ENCODE measurements at regions not wholly inside any gene's neighbourhood (a gene's known extent, or its start where the extent isn't known, plus 50 kb on each side); places are given as distances from the start of the nearest gene placed in this dataset.

DNA sequence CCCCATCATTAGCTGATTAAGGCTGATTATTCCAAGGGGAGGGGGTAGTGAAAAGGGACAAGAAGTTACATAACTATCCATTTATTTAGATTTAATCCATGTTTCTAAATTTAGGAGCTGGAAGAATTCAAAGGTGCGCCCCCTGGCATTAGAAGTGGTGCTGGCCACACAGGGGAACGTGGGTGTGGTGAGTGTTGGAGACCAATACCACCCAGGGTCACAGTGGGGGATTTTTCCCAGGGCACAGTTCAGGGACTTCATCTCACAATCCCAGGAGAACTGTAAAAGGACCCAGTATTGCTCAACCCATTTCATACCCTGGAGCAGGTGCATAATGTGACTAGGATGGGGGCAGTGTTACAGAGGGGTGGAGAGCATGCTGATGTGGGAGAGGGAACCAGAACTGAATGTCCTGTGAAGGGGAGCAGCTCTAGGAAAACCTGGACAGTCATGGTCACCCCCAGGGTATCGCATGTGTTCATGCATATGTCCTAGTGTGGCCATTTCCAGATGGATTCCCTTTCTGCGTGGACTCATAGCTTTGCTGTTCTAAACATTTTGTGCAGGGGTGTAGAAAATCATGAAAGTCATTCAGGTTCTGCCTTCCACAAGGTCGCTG is 110.3 kb downstream of the LSM3 start:
- H3K4me3 ChIP-seq (ENCODE audit: control insufficient read depth, low read depth, low read length) = no peak overlapping the region
- TF ChIP-seq, protein P1, sequence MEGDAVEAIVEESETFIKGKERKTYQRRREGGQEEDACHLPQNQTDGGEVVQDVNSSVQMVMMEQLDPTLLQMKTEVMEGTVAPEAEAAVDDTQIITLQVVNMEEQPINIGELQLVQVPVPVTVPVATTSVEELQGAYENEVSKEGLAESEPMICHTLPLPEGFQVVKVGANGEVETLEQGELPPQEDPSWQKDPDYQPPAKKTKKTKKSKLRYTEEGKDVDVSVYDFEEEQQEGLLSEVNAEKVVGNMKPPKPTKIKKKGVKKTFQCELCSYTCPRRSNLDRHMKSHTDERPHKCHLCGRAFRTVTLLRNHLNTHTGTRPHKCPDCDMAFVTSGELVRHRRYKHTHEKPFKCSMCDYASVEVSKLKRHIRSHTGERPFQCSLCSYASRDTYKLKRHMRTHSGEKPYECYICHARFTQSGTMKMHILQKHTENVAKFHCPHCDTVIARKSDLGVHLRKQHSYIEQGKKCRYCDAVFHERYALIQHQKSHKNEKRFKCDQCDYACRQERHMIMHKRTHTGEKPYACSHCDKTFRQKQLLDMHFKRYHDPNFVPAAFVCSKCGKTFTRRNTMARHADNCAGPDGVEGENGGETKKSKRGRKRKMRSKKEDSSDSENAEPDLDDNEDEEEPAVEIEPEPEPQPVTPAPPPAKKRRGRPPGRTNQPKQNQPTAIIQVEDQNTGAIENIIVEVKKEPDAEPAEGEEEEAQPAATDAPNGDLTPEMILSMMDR (conservative IDR thresholded peaks at IDR 0.05; ENCODE audit: control insufficient read depth, insufficient read depth, low read depth, low read length) = no peak

DNA sequence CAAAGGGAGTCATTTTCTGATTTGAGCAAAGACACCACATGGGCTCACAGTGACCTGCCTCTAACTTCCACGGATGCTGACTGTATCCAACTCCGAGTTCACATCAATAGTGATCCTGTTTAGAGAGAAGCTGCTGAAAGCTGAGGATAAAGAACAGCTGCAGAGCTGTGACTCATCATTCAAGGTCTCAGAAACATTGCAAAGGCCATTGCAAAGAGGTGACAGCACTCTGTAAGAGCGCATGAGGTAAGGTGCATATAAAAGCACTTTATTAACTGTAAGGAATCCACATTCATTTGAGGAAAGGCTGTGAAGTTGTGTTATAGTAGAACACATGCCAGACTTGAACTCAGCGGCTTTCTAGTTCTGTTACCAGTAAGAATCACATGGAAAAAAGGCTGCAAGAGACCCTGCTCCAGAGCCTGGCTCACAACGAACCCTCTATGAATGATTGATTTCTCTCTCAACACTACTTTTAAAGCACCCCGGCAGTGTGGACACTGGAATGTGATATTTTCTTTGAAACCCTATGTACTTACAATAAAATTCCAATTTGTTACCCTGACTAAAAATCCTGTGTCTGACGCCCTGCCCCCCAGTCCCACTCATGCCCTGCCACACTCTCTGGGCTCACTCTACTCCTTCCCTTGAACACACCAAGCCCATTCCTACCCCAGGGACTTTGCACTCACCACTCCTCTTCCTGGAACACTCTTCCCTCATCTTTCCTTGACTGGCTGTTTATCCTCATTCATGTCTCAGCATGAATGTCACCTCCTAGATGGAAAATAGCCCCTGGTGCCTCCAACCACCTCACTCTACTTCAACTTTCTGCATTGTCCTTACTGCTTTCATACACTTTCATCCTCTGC is 111.2 kb downstream of the LSM3 start:
- TF ChIP-seq, protein P1 (conservative IDR thresholded peaks at IDR 0.05; ENCODE audit: control insufficient read depth, insufficient read depth, low read depth, low read length) = no peak
- peak; percentile 88 for DNase-seq (ENCODE audit: low read depth)

More for the DNA sequence above, 110.3 kb downstream of the LSM3 start:
- DNase-seq (ENCODE audit: low read depth) = no peak

DNA sequence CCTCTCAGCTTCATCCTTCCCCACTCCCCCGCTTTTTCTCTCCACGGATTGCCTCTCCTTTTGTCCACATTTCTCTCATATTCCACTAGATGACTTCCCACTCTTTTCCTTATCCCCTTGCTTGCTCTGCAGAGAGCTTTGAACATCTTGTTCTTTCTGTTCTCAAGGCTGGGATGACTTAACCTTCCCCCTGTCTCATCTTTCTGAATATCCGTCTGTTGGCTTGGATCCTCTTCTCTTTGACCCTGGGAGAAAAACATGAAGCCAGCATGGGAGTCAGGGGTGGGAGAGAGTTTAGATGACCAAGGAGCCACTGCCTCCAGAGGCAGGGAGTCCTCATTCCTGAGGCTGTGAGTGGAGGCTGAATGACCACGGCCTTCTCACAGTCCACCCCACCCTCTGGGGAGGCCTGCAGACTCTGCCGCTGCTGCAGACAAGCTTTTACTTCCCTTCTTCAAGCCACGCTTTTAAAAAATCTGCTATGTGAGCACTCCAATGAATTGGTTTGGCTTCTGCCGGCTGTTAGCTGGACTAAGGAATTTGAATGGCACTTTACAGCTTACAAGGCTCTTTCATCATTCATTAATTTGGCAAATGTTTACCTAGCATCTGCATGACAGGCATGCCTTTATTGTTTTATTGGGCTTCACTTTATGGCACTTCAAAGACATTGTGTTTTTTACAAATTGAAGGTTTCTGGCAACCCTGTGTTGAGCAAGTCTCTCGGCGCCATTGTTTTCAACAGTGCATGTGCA is 111.6 kb upstream of the SLC6A6 start:
- TF ChIP-seq, protein P1 (conservative IDR thresholded peaks at IDR 0.05; ENCODE audit: control insufficient read depth, insufficient read depth, low read depth, low read length) = no peak
- peak; percentile 36 for DNase-seq (ENCODE audit: low read depth)
- no peak overlapping the region for H3K4me3 ChIP-seq (ENCODE audit: control insufficient read depth, low read depth, low read length)

More for the DNA sequence above, 111.2 kb downstream of the LSM3 start:
- no peak overlapping the region for H3K4me3 ChIP-seq (ENCODE audit: control insufficient read depth, low read depth, low read length)

DNA sequence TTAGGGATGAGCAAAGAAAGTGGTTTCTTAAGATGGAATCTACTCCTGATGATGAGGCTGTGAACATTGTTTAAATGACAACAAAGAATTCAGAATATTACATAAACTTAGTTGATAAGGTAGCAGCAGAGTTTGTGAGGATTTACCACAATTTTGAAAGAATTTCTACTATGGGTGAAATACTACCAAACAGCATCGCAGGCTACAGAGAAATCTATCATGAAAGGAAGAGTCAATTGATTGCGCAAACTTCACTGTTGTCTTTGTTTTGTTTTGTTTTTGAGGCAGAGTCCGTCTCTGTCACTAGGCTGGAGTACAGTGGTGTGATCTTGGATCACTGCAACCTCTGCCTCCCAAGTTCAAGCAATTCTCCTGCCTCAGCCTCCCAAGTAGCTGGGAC is 107.4 kb upstream of the SLC6A6 start:
- no peak overlapping the region for H3K4me3 ChIP-seq (ENCODE audit: control insufficient read depth, low read depth, low read length)
- no peak for DNase-seq (ENCODE audit: low read depth)
- TF ChIP-seq, protein P1 (conservative IDR thresholded peaks at IDR 0.05; ENCODE audit: control insufficient read depth, insufficient read depth, low read depth, low read length) = no peak

DNA sequence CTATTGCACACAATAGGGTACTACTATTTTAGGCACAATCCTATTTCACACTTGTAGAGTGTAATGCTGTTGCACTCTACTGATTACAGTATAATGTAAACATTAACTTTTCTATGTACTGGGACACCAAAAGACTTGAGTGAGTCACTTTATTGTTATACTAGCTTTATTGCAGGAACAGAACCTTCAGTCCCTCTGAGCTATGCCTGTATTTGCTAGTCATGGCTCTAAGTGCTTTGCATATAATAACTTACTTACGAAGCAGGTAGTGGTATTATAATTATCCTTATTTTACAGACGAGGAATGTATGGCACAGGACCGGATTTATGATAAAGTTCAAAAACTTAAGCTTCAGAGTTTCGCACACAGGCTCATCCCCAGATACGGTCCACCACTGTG is 106.6 kb upstream of the SLC6A6 start:
- TF ChIP-seq, protein P1 (conservative IDR thresholded peaks at IDR 0.05; ENCODE audit: control insufficient read depth, insufficient read depth, low read depth, low read length) = no peak
- no peak for DNase-seq (ENCODE audit: low read depth)
- H3K4me3 ChIP-seq (ENCODE audit: control insufficient read depth, low read depth, low read length) = no peak overlapping the region

DNA sequence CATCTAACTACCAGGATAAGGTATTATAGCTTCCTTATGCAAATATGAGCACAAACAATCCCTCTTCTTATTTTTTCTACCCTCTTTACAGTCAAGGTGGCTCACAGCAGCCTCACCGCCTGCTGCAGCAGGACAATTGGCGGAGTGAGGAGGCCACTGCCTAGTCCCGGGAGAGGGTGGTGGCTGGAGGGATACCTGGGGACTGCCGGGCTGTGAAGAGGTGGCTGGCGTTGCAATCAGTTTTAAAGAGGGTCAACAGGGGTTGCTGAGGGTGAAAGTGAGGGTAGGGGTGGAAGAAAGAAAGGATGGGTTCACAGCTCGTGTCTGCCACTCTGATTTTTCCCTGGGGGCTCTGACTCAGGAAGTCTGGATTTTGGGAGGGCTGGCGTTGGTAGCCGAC is 105.1 kb upstream of the SLC6A6 start:
- TF ChIP-seq, protein P1 (conservative IDR thresholded peaks at IDR 0.05; ENCODE audit: control insufficient read depth, insufficient read depth, low read depth, low read length) = no peak
- H3K4me3 ChIP-seq (ENCODE audit: control insufficient read depth, low read depth, low read length) = no peak overlapping the region
- DNase-seq (ENCODE audit: low read depth) = no peak
